COLO829 (cell line): ENCODE measurements at regions not wholly inside any gene's neighbourhood (a gene's known extent, or its start where the extent isn't known, plus 50 kb on each side); places are given as distances from the start of the nearest gene placed in this dataset.
A peak's percentile ranks its signal among the peaks of the same experiment; 100 is the strongest.
"Not testable (repeated sequence)": the region's sequence is repeated elsewhere in the genome, so short reads cannot be mapped to it uniquely, and the experiment has no call there.

Source experiments
- DNase-seq: peaks from one replicate; pipeline ENCODE4 v3.0.0; 2012; ENCODE audit warnings: low spot score

DNA sequence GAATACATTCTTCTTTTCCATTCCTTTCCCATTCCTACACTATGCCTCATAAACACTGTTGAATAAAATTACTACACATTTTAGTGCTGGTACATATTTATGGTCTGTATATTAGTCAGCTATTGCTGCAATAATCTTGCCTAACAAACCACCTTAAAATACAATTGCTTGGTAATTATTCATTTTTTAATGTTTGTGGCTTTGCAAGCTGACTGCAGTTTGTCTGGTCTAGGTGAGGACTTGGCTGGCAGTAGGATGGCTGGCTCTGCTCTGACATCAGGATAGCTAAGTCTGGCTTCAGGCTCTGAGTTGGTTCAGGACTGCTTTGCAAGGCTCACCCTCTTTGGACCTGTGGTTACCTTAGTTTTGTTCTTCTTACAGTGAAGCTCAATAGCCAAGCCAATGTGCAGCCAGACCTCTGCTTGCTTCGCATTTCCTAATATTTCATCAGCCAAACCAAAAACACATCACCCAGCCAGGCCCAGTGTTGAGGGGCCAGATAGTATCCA lies 913.4 kb upstream of the RAG2 start:
- DNase-seq = no peak

DNA sequence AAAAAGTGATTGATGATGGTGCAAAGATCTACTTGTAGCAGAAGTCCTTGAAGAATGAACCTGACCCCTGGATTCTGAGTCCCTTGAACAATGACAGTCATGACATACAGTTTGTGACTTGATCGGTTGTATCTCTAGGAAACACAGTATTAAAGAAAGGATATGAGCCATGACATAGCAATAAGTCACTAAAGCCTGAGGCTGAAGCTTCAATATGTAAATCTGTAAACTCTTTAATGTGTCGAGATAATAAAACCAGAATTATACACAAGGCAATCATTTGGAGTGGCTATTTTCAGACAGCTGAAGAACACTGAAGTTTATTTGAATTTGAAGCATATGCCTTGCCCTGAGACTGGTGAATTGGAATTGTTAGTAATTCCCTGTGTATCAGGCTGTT lies 911.5 kb upstream of the RAG2 start:
- no peak for DNase-seq

DNA sequence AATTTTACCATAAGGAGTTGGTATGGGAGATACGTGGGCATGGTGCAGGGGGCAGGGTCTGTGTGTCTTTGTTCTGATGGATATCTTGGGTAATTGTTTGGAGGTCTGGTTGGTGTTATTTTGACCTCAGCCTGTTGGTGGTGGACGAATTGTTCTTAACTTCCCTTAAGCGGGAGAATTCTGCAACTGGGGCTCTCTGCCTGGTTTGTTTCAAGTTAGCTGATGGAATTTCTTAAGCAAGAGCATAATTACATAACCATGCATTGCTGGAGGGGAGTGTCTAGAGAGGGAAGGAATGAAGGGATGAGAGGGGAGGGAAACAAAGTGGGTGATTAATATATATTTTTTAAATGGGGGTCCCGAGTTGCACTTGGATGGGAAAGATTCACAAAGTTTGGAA lies 908.5 kb upstream of the RAG2 start:
- DNase-seq = no peak

DNA sequence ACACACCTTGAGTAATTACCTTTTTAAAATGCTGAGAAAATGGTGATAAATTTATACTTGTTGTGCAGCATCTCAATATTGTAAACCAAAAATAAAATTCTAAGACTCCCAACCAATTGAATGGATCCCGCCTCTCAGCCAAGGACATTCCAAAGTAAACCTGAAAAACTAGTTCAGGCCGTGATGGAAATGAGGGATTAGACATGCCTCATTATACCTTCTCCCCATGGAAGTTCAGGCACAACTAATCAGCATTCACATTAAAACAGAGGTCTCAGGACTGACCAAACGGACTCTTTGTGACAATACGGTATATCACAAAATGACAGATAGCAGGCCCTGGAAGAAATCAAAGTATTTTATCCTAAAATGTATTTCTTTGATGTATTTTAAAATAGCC lies 907.4 kb upstream of the RAG2 start:
- no peak for DNase-seq

DNA sequence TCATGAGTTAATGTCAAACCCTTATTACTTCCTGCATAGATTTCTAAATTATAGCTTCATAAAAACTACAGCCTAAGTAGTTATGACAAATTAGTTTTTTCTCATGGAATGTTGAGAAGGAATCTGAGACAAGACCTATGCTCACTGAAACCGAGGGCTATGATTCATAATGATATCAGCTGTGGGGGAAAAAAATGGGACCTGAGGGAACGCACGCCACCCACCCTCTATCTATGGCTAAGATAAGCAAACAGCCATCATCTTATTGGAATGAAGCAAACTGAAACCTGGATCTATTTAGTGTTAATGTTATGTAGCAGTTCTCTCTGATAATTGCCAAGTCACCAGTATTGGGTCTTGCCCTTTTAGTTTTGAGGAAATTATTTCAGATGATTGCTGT lies 906.9 kb upstream of the RAG2 start:
- peak; percentile 33 for DNase-seq

DNA sequence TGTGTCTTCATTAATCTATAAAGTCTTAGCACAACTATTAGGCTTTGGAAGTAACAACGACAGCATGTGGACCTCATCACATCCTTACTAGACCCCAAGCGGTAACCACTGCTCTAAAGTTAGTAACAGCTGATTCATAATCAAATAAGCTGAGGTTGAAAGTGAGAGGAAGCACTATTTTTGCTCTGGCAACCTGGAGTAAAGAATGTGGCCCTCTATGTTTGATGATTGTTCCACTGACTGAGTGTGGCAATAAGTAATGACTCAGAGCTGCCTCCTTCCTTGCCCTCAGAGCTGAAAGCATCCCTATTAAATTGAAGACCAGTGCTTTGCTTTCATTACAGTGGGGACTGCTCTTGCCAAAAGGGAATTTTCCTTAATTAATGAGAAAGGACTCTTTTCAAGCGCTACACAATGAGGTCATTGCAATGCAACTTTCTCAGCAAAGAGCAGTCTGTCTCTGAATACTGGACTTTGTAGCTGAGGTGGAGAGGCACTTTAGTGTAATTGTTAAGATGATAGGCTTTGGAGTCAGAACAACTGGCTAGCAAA lies 906.1 kb upstream of the RAG2 start:
- peak; percentile 70 for DNase-seq

DNA sequence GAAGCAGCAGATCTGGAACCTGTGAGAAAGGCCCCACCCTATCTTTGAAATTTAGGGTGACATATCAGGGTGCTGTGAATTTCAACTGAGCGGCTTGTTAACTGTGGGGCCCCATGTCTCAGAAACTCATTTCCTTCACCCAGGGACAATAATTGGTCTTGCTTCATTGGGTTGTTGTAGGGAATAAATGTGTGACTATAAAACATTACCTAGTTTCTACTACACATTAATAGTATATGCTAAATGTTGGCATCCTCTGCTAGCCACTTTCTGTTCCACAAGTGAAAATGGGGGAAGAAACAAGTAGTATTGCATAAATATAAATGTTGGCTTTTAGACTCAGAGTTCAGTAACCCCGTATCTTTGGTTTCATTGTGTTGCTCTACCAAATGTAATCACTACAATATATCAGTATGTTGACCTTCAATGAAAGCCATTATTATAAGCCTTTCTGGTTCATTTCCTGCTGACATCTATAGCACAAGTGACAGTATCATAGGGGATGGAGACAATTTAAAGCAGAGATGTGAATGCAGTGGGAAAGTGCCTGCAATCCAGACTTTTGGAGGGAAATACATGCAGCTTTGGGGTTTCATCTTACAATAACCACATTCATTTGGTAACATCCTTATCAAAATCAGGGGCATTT lies 905.5 kb upstream of the RAG2 start:
- DNase-seq = peak; percentile 7

DNA sequence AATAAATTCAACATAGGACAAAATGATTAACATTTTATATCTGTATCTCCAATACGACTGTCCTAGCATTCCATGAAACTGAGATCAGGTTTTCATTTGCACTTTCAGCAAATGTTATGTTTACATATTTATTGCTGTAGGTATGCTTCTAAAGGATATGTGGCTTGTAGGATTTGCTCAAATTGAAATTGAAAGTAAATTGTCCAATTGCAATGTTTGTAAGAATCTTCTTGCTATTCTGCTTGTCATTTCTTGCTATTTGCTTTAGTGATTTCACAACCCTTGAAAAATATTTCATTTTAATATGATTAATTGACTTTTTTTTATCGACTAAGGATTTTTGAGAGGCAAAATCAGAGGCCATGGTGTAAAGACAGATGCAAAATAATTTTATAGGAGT lies 904.2 kb upstream of the RAG2 start:
- no peak for DNase-seq

DNA sequence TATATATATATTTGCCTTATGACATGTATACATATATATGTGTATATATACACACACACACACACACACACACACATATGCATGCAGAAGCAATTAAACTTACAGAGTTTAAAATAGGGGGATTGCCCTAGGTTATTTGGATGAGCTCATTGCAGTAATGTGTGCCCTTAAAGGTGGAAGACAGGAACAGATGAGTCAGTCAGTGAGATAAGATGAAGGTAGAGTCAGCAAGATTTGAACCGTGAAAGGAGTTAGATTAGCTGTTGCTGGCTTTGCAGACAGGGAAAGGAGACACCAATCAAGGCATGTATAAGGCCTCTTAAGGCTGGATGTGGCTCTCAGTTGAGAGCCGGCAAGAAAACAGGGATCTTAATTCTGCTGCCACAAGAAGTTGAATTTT lies 902.4 kb upstream of the RAG2 start:
- DNase-seq = no peak

DNA sequence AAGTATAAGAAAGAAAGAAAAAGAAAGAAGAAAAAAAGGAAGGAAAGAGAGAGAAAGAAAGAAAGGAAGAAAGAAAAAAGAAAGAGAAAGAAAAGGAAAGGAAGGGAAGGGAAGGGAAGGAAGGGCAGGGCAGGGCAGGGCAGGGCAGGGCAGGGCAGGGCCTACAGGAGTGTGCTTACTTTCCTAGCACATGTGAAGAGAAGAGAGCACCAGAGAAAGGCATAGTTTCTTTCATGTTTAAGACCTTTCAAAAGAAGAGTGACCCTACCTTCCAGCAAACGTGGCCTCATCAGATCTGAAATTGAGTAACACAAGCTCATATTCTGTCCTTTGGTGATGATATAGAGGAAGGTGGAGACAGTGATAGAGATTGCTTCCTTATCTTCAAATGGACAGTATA lies 899.3 kb upstream of the RAG2 start:
- no peak for DNase-seq

DNA sequence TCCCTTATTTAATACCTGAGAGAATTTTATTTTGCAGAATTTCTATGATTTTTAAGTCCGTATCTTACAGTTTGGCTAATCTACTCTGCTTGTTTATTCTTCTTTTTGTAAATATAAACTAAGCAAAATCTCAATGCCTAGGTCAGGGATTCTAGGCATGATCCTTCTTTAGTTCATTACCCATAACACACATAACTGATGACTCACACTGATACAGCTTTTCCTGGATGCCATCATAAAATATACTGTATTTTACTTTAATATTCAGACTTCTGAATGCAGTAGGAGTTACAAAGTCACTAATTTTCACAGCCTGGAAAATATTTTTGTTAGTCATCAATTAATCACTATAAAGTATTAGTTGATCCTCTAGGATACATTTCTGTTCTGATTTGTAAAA lies 898.2 kb upstream of the RAG2 start:
- DNase-seq = no peak

DNA sequence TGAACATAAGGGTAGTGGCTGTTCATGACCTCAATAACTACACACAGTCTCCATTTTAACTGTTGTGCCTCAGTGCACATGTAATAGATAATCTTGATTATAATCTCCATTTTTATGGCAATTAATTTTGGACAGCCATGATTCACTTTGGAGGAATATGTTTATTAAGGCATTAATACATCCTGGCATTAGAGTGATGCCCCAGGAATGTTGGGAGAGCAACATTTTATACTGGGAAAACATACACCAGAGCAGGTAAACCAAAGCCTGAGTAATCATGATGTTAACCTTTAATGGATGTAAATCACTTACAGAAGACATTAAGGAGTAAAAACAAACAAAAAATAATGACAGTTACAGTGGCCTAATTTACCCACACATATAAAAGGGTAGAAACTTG lies 886.3 kb upstream of the RAG2 start:
- DNase-seq = no peak

DNA sequence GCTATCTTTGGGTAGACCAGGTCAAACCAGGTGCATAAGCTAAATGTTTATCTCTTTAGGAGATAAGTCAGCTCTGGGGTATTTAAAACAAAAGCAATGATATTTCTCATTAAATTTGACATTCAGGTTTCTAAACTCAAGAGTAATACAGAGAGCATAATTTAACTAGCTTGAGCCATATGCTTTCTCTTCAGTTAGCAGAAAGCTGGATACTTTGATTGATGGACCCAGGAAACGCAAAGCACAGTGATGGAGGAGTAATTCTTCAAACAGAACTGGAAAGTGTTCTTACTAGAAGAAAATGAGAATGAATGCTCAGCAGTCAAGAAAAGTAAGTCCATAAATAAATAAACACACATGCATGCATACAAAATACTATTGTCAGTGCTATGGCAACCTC lies 885.7 kb upstream of the RAG2 start:
- no peak for DNase-seq

DNA sequence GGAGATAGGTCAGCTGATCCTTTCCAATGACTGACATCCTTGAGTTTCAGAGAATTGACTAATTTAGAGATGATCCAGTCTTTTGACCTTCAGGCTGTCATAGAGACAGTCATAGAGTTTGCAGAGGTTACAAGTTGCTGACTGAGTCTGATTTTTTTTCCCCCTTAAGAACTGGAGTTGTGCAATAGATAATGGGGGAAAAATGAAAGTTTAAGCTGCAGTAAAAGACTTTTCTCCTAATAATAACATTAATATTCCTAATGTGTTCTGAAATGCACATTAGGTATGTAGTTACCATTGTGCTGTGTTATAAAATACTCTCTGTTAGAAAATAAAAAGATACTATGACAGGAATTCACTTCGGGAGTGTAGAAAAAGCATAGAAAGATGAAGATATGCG lies 876.9 kb upstream of the RAG2 start:
- DNase-seq = no peak

DNA sequence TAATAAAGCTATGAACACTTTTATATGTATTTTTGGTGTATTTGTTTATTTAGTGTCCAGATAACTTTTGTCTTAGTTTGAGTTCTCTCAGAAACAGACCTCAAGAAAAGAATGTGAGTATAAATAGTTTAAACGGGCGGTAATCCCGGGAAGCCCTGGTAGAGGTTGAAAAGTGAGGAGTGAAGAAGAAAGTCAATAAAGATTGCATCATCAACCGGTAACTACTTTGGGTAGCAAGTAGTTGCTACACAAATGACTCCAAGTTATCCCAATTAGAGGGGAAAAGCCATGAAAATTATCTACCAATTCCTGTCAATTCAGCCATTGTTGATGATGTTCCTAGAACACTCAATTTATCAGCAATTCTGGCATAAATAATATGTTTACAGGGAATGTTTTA lies 870.3 kb upstream of the RAG2 start:
- no peak for DNase-seq

DNA sequence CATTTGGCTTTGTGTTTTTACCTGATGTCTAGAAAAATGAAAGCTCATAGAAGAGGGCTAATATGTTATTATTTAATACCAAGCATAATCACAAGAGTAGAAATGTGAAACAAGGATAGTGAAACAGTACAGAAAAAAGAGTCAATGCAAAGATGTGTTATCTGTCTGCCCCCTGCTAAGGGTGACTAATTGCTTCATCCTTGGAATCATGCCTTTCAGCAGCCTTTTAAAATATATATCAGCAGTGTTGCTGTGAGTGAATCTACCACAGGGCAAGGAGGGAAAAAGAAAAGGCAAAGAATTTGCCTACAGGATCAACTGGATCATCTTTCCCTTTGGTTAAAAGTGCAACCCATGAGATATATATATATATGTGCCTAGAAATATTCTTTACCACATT lies 867.2 kb upstream of the RAG2 start:
- DNase-seq = no peak

DNA sequence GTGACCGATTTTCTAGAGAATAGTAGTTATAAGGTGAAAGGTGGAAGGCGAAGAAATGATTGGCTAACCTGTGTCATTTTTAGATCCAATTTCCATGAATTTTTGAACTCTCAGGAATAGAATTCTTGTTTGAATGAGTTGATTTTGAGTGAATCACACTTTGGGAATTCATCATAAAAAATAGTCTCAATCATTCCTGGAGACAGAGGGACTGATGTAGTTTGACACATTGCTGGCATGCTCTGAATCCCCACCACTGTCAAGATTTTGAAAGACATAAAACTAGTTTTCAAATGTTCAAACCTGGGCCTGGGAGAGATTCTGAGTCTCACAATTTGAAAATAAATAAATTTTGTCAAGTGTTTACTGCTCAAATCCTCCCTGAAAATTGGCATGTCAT lies 861.4 kb upstream of the RAG2 start:
- DNase-seq = peak; percentile 3

DNA sequence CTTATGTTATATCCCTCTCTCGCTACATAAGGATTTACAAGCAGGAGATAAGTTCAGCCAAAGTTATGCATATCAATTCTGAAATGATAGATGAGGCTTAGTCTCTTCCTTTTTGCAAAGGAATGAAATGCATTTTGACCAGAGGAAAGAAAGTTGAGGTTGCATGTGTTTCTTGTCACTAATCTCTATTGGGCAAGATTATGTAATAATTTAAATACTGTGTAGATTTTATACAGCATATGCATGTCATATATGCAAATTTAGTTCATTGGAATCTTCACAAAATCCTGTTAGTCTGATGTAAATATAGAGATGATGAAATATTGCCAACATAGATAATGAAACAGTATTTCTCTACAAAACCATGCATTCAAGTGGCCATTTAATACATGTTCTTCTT lies 858.7 kb upstream of the RAG2 start:
- DNase-seq = no peak

DNA sequence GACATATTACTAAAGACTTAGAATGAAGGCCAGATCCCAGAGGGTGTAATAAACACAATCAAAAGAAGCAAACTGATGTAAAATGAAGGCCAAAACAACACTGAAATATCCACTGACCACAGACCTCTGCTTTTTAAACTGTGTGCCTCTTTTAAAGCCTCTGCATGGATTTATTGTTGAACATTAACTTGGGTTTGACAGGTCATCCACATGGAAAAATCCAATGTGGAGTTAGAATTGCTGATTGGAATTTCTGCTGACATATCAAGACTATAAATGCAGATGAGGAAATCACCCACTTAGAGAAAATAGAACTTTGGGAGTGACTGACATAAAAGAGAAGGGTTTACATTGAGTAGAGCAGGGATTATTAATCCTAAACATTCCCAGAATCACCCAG lies 853.9 kb upstream of the RAG2 start:
- DNase-seq = no peak

DNA sequence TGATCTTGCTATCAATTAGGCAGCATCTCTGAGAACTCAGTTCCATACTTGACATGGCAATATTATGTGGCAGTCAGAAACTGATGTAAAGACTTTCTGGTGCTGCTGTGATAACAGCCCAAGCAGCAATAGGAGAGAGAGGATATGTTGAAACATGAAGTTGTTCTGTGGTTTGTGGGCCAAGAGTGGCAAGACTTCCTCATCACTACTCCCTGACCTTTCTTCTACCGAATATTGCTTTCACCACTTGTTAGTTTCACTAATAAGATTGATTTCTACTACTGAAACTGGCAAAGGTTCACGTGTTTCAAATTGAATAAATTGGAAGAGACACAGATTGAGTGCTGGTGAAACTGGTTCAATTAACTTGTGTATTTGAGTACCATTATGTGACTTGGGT lies 852.6 kb upstream of the RAG2 start:
- DNase-seq = no peak

DNA sequence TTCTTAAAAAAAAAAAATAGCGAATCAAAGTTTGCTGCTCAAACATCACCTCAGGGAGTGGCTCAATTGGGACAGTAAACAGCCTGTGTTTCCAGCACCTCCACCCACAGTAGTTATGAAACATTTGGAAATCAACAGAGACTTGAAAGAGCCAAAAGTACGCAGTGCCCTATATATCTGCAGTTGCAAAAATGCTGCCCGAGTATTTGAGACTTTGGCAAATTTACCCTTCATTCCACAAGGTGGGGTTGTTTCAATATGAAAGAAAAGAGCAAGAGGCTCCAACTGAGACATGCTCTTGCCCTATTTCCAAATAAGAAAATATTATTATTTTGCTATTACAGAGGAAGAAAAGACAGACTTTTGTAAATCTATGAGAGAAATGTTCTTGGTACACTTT lies 851.1 kb upstream of the RAG2 start:
- DNase-seq = peak; percentile 19

DNA sequence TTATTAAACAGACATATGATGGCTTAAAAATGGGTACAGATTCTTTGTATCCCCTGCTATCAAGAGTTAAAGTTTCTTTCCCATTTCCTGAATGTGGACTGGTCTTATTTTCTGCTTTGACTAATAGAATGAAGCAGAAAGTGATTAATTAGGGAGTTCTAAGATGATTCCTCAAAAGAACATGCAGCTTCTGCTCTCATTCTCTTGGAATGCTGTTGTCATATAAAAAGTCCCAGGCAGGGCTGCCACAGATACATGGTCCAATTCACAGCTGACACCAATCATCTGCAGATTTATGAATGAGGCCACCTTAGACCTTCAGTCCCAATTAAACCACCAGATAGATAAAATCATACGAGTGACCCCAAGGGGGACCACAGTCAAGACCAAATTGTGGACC lies 844.5 kb upstream of the RAG2 start:
- no peak for DNase-seq

DNA sequence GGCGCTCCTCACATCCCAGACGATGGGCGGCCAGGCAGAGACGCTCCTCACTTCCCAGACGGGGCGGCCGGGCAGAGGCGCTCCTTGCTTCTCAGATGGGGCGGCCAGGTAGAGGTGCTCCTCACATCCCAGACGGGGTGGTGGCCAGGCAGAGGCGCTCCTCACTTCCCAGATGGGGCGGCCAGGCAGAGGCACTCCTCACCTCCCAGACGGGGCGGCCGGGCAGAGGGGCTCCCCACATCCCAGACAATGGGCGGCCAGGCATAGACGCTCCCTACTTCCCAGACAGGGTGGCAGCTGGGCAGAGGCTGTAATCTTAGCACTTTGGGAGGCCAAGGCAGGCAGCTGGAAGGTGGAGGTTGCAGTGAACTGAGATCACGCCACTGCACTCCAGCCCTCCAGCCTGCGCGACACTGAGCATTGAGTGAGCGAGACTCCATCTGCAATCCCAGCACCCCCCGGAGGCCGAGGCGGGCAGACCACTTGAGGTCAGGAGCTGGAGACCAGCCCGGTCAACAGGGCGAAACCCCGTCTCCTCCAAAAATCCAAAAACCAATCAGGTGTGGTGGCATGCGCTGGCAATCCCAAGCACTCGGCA lies 833.7 kb upstream of the RAG2 start:
- not testable (repeated sequence) for DNase-seq
